Right lobe of liver (tissue), 6 donors: ENCODE measurements at regions not wholly inside any gene's neighbourhood (a gene's known extent, or its start where the extent isn't known, plus 50 kb on each side); places are given as distances from the start of the nearest gene placed in this dataset.

ENCODE experiments used
- ATAC-seq, 4 donors: fragments of 200-7000 bp; cut with Tn5 transposase; one replicate each; pipeline ENCODE4 v1.9.1; 2020; ENCODE audit warnings: mild to moderate bottlenecking in 4 of 4, moderate library complexity in 4 of 4
- DNase-seq, 3 donors: peaks; one replicate each; pipeline ENCODE4 v3.0.0-alpha.2; 2020
- H3K27ac ChIP-seq, 3 donors: fragments of 200-600 bp; one replicate each; pipeline ENCODE4 v1.8.0; 2022
- H3K27me3 ChIP-seq, 2 donors: fragments of 200-600 bp; one replicate each; pipeline ENCODE4 v1.8.0; 2022
- H3K36me3 ChIP-seq, 4 donors: fragments of 200-600 bp; sonication (generic) in 1 of 4; one replicate each; pipeline versions ENCODE4 v1.5.1 to v1.8.0; 2017 to 2022; ENCODE audit warnings: control low read depth in 1 of 4
- H3K4me1 ChIP-seq, 4 donors: fragments of 200-600 bp; sonication (generic) in 1 of 4; one replicate each; pipeline versions ENCODE4 v1.5.1 to v1.8.0; 2017 to 2022; ENCODE audit warnings: control low read depth in 1 of 4
- H3K4me3 ChIP-seq, 3 donors: fragments of 200-600 bp; one replicate each; pipeline ENCODE4 v1.8.0; 2022
- H3K9me3 ChIP-seq, 4 donors: fragments of 200-600 bp; sonication (generic) in 1 of 4; one replicate each; pipeline versions ENCODE4 v1.5.1 to v1.8.0; 2017 to 2022; ENCODE audit warnings: control low read depth in 1 of 4
- CTCF ChIP-seq, 4 donors: fragments of 200-600 bp in 3 of 4; fragments of 450-650 bp in 1 of 4; IDR thresholded peaks; one replicate each; pipeline versions ENCODE4 v1.5.1 to v1.8.0; 2016 to 2022; ENCODE audit warnings: antibody characterized with exemption in 4 of 4, mild to moderate bottlenecking in 2 of 4
- POLR2A ChIP-seq: fragments of 450-650 bp; IDR thresholded peaks from one replicate; pipeline ENCODE4 v1.6.1; 2017; ENCODE audit warnings: antibody characterized with exemption, mild to moderate bottlenecking
- WGBS: methylation state at CpG from one replicate; pipeline ENCODE4 v1.1.6; 2018; ENCODE audit warnings: low coverage, low lambda C conversion rate; ENCODE audit not compliant: insufficient coverage; ENCODE audit errors: missing lambda C conversion rate; 5-methylcytosine and 5-hydroxymethylcytosine counted together
- intact Hi-C, 2 donors: fragments of 100-400 bp; cut with DNase I; formaldehyde crosslinking; loops; one replicate each; pipeline versions ENCODE4 v1.11.2 to v1.14.1; 2022
- donor health status: DM: no; HTN: yes; CAD: no.
- donor health status: DM: no; HTN: no; CAD: no.
- donor health status: DM: no; HTN: no; CAD: no.
- donor health status: DM: no; HTN: yes; CAD: no.
- donor health status: DM: no; HTN: yes; CAD: no.

- no peak overlapping the region for H3K4me3 ChIP-seq
- H3K4me1 ChIP-seq = peaks cover 0 to 40% (median 16%) of the 10 kb centered on the region in 4 donors
- H3K27ac ChIP-seq = peak overlapping the region; percentile 82 to 94 (median 90)
- ATAC-seq (peak; percentile 39 to 66 (median 48)), DNase-seq (peak in 1 of 3 donors; percentile 66)
- H3K36me3 ChIP-seq = no peaks in the 10 kb centered on the region
- H3K9me3 ChIP-seq = no peaks in the 10 kb centered on the region
- 25% methylated on average over 6 of the region's 6 CpGs for WGBS
- TF ChIP-seq POLR2A = no peak
- no peak for TF ChIP-seq CTCF (IDR thresholded peaks at IDR 0.05)
- intact Hi-C loops = loop anchor here (10.0 kb wide), 1 partner anchor 51 kb away; no protein-coding TSS in a partner anchor
- H3K27me3 ChIP-seq = no peaks in the 10 kb centered on the region
Observed at GRCh38 chr1:234544087-234544579, 65.2 kb upstream of the TARBP1 start.

DNA sequence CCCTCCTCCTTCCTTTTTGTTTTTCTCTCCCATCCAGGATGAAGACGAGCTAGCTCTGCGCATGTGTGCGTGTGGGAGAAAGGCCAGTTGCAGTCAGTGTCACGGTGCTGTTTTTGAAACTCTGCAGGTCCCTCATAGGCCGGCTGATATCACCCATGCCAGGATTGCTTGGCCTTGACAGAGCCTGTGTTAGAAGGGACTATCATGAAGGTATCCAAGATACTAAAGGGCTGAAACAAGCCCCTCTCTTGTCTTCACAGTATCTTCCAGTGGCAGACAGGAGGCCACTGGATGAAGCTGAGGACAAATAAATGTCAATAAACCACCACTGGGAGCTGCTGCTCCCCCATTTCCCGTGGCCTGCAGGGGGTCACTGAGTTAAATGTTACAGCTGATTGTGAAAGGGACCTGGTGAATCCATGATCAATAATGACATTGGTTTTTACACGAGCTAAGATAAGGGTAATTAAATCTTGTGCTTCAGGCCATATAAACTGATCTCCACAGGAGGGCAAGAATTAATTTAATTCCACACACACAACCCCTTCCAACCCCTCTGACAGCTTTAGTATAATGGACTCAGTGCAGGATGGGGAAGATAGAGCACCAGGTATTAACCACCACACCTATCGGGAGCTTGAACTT is 64.6 kb upstream of the TARBP1 start:
- Histone ChIP-seq H3K36me3 (no peaks in the 10 kb centered on the region), H3K9me3 (no peaks in the 10 kb centered on the region), H3K4me3 (no peak overlapping the region), H3K4me1 (peaks cover 0 to 46% (median 20%) of the 10 kb centered on the region in 4 donors), H3K27me3 (no peaks in the 10 kb centered on the region), H3K27ac (peak overlapping the region; percentile 82 to 94 (median 90))
- 25% methylated on average over 8 of the region's 8 CpGs for WGBS
- DNase-seq (no peak), ATAC-seq (peak in 2 of 4 donors; percentile 8 to 18)
- TF ChIP-seq CTCF (IDR thresholded peaks at IDR 0.05) (peak in 3 of 4 donors; percentile 8 to 17 (median 10)), POLR2A (no peak)
- intact Hi-C loops = loop anchor here (10.0 kb wide), 1 partner anchor 51 kb away; no protein-coding TSS in a partner anchor

DNA sequence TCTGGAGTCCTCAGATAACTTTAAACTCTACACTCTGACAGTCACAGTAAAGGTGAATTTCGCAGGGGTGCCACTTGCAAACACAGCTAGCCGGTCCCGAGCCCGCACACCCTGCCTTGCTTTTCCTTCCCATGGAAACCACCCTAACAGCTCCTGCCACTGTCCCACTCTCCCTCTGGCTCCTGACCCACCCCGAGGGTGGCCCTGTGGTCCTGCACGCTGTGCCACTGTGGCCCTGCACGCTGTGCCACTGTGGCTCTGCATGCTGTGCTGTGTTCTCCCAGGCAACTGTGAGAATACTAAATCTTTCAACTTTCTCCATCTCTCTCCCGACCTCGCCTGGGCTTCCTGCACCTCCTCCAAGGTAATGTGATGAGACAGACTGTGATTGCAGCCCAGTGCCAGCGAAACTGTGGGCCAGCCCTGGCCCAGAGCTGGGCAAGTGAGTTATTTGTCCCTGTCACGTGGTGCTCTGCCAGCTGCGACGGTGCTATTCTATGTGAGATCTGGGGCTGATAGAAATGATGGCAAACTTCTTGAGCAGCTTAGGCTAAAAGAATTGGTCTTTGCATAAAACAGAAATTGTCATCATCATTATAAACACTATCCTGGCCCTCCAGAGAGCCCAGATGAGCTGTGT is 63.4 kb upstream of the TARBP1 start:
- peak in 2 of 3 donors; percentile 68 to 70 for DNase-seq
- peak in 2 of 4 donors; percentile 15 to 20 for ATAC-seq
- Histone ChIP-seq H3K4me3 (no peak overlapping the region), H3K9me3 (no peaks in the 10 kb centered on the region), H3K36me3 (no peaks in the 10 kb centered on the region), H3K27me3 (no peaks in the 10 kb centered on the region), H3K27ac (peak overlapping the region in 2 of 3 donors; percentile 5 to 94), H3K4me1 (peaks cover 0 to 54% (median 26%) of the 10 kb centered on the region in 4 donors)
- TF ChIP-seq POLR2A (no peak), CTCF (IDR thresholded peaks at IDR 0.05) (no peak)
- WGBS = 71% methylated on average over 13 of the region's 13 CpGs
- intact Hi-C loops = loop anchor here (10.0 kb wide), 1 partner anchor 52 kb away; no protein-coding TSS in a partner anchor

GRCh38 chr1:234541286-234541975 is 62.5 kb upstream of the TARBP1 start:
- Histone ChIP-seq H3K27me3 (no peaks in the 10 kb centered on the region), H3K4me1 (peaks cover 0 to 63% (median 32%) of the 10 kb centered on the region in 4 donors), H3K4me3 (no peak overlapping the region), H3K9me3 (no peaks in the 10 kb centered on the region), H3K36me3 (no peaks in the 10 kb centered on the region), H3K27ac (no peak overlapping the region)
- no peak for ATAC-seq
- TF ChIP-seq POLR2A (no peak), CTCF (IDR thresholded peaks at IDR 0.05) (no peak)
- peak in 1 of 3 donors; percentile 13 for DNase-seq
- intact Hi-C loops = loop anchor here (10.0 kb wide), 1 partner anchor 53 kb away; no protein-coding TSS in a partner anchor
- WGBS = 50% methylated on average over 1 of the region's 5 CpGs
